NCI-H1436 (cell line): ENCODE measurements at regions not wholly inside any gene's neighbourhood (a gene's known extent, or its start where the extent isn't known, plus 50 kb on each side); places are given as distances from the start of the nearest gene placed in this dataset.
"Not testable (repeated sequence)": the region's sequence is repeated elsewhere in the genome, so short reads cannot be mapped to it uniquely, and the experiment has no call there.

Experiments
- DNase-seq: peaks from one replicate; lab custom pipeline; 2025; lab: John Stamatoyannopoulos, UW

GRCh38 chr10:57959318-57960006 lies 308.2 kb downstream of the IPMK start:
- DNase-seq: no peak

DNA sequence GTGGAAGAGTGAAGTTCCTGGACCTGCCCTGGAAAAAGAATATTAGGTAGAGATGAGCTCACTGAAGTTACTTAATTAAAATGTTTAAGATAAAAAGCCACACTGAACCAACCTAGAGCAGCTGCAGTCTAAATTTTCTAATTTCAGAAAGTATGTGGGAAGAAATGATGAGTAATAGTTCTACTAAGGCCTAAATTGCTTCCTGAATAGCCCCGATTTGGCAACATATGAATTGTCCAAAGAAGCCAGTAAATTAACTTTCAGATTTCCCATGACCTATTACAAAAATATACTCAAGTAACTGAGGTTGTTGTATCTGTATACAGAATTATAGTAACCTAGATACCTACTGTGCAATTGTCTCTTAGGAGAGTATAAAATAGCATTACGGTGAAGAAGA lies 312.6 kb downstream of the IPMK start:
- no peak for DNase-seq

GRCh38 chr10:57952741-57953140 lies 315.0 kb downstream of the IPMK start:
- no peak for DNase-seq

DNA sequence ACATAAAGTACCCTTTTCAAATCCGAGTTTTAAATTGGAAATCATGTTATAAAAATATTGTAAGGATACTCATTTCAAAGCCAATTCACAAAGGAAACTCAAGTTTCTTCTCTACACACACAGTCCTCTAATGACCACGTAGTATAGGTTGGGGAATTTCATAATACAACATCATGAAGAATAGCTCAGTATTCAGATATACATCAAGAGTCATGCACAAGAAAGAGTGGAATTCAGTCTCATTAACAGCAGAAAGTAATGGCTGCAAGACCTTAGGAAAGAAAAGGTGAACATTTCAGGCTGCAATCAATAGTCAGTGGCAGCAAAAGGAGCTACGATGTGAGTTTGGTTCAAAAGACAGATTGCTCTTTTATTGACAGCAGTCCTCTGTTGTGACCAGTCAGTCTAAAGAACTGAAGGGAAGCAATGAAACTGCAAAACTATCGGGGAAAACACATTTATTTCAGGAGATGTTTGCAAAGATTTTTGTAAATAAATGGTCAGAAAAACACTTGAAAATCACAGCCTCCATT lies 317.2 kb downstream of the IPMK start:
- DNase-seq: no peak

DNA sequence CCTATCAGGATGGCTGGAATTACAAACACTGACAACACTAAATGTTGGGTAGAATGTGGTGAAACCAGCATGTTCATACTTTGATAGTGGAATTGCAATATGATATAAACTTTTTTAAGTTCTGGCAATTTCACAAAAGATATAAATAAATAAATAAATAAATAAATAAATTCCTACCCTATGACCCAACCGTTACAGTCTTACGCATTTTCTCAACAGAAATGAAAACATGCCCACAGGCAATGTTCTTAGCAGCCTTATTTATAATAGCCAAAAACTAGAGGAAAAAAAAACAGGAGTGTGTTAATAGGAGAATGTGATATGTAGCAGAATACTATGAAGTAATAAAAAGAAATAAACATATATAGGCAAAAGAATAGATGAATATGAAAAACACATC lies 318.9 kb downstream of the IPMK start:
- no peak for DNase-seq

GRCh38 chr10:57946833-57947232 lies 320.9 kb downstream of the IPMK start:
- no peak for DNase-seq

DNA sequence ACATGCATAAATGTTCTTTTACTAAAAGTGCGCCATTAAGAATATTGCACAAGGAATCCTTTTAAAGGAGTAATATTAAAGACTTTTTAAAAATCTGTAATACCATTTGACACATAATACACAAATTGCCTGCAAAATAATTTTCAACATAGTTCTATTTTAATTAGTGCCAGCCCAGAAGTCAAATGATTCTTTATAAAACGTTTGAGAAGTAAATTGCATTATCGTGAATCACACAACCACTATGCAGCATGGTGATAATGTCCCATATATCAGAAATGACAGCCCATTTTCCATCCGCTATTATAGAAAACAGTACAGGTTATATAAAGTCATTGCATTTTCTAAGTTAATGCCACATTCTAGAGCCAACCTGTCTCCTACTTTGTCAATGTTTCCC lies 324.0 kb downstream of the IPMK start:
- no peak for DNase-seq

- no peak for DNase-seq
Observed at GRCh38 chr10:57925045-57925444, 342.6 kb downstream of the IPMK start.

GRCh38 chr10:57921140-57921539 lies 346.6 kb downstream of the IPMK start:
- DNase-seq: no peak

GRCh38 chr10:57919864-57920263 lies 347.8 kb downstream of the IPMK start:
- DNase-seq: no peak

GRCh38 chr10:57917019-57917418 lies 350.7 kb downstream of the IPMK start:
- no peak for DNase-seq

- no peak for DNase-seq
Observed at GRCh38 chr10:57905861-57906260, 361.8 kb downstream of the IPMK start.

- no peak for DNase-seq
Observed at GRCh38 chr10:57905010-57905409, 362.7 kb downstream of the IPMK start.

DNA sequence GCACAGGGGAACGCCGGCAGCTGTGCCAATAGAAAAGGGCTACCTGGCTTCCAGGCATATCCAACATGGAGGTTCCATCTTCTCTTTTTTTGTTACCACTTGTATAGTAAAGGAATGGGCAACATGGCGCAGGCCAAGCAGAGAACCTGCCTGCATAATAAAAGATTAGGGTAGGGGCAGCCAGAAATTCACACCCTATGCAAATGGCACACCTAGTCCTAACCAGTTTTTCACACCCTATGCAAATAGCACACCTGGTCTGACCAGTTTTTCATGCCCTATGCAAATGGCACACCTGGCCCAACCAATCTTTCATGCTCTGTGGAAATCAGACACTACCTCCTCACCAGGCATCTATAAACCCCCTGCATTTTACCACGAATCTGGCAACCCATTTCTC lies 369.5 kb downstream of the IPMK start:
- no peak for DNase-seq

DNA sequence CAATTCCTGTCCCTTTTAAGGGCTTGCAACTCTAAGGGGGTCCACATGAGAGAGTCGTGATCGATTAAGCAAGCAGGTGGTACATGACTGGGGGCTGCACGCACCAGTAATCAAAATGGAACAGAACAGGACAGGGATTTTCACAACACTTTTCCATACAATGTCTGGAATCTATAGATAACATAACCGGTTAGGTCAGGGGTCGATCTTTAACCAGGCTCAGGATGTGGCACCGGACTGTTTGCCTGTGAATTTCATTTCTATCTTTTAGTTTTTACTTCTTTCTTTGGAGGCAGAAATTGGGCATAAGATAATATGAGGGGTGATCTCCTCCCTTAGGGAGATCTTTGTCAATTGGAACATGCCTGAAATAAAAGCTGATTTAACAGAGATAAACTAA lies 370.1 kb downstream of the IPMK start:
- no peak for DNase-seq

- DNase-seq: no peak
Observed at GRCh38 chr10:57894361-57894760, 373.3 kb downstream of the IPMK start.

GRCh38 chr10:57891201-57892006 lies 376.3 kb downstream of the IPMK start:
- DNase-seq: no peak

- DNase-seq: no peak
Observed at GRCh38 chr10:57890691-57891090, 377.0 kb downstream of the IPMK start.

- DNase-seq: not testable (repeated sequence)
Observed at GRCh38 chr10:57885618-57885968, 382.1 kb downstream of the IPMK start.

GRCh38 chr10:57884965-57885617 lies 382.6 kb downstream of the IPMK start:
- DNase-seq: no peak

GRCh38 chr10:57884407-57884806 lies 383.3 kb downstream of the IPMK start:
- DNase-seq: no peak

DNA sequence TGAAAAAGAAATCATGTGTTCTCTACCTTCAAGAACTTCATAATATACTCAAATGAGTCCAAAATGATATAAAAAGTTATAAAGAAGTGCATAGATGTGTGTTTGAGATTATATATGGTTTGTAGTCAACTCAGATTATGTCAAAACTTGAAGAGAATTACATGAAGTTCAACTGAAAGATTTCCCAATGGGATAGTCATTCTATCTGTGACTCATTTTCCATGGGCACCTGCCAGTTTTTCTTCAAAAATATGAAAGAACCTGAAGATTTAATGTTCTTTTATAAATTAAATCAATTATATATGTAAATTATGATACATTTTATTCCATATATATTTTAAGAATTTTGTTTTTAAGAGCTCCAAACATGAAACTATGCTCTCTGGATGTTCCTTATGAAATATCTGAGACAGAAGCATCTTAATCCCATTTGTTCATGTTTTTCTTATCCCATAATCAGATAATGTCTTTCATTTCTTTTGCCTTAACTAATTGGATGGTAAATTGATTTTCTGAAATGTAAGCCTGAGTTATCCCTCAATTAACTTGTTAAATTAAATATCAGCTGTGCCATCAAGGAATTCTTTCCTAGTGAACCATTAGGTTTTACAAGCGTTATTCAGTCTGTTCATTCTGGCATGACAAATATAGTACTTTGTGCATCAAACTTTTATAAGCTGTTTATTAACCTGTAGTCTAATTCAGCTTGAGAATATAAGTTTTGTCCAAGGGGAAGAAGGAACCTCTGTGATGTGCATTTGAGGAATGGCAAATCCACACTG lies 387.1 kb downstream of the IPMK start:
- DNase-seq: no peak
